ENCODE measurements at regions not wholly inside any gene's neighbourhood (a gene's known extent, or its start where the extent isn't known, plus 50 kb on each side); places are given as distances from the start of the nearest gene placed in this dataset.

DNA sequence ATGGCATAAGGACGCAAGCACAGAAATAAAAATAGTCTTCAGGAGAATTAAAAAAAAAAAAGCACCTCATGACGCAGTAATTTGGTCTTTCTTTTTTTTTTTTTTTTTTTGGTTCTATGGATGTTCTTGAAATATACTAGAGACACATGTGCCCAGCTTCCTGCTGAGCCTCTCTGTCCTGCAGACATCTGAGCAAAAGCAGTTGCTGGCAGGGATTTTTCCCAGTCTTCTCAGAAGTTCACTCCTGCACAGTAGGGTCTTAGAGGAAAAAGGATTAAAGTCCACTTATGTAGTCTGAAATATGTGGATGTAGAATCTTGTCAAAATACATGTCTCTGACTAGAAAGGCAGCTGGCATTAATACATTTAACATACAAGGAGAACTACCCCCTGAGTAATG lies 1888.1 kb upstream of the SEL1L start:
- ATAC-seq: no peak
- Mint-ChIP-seq H3K36me3 (no peaks in the 10 kb centered on the region), H3K4me3 (no peak overlapping the region), H3K27me3 (ENCODE audit: low read depth) (no peaks in the 10 kb centered on the region), H3K27ac (no peak overlapping the region), H3K4me1 (peaks cover 8% of the 10 kb centered on the region), H3K9me3 (no peaks in the 10 kb centered on the region)
- no peak for DNase-seq (ENCODE audit: low spot score)
- TF ChIP-seq TEAD4 (CRISPR knock-in tag; IDR thresholded peaks at IDR 0.05) (no peak), CREB1 (CRISPR knock-in tag; IDR thresholded peaks at IDR 0.05) (no peak), ZBTB21 (CRISPR knock-in tag; IDR thresholded peaks at IDR 0.05; ENCODE audit: borderline replicate concordance) (no peak), ZNF138 (CRISPR knock-in tag; conservative IDR thresholded peaks at IDR 0.05) (no peak), TP53 (CRISPR knock-in tag; IDR thresholded peaks at IDR 0.05) (no peak), GABPB1 (CRISPR knock-in tag; IDR thresholded peaks at IDR 0.05) (no peak), SMAD3 (CRISPR knock-in tag; IDR thresholded peaks at IDR 0.05; ENCODE audit: borderline replicate concordance) (no peak), RORB (CRISPR knock-in tag; IDR thresholded peaks at IDR 0.05) (no peak), ZNF219 (CRISPR knock-in tag; IDR thresholded peaks at IDR 0.05; ENCODE audit: borderline replicate concordance) (no peak), OVOL2 (CRISPR knock-in tag; IDR thresholded peaks at IDR 0.05; ENCODE audit: borderline replicate concordance) (no peak), ZNF317 (CRISPR knock-in tag; IDR thresholded peaks at IDR 0.05; ENCODE audit: borderline replicate concordance, low read depth) (no peak), ATF1 (CRISPR knock-in tag; IDR thresholded peaks at IDR 0.05) (no peak)
- TF ChIP-seq, protein P1, sequence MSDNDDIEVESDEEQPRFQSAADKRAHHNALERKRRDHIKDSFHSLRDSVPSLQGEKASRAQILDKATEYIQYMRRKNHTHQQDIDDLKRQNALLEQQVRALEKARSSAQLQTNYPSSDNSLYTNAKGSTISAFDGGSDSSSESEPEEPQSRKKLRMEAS (CRISPR knock-in tag; IDR thresholded peaks at IDR 0.05): no peak
- TF ChIP-seq, protein P2, sequence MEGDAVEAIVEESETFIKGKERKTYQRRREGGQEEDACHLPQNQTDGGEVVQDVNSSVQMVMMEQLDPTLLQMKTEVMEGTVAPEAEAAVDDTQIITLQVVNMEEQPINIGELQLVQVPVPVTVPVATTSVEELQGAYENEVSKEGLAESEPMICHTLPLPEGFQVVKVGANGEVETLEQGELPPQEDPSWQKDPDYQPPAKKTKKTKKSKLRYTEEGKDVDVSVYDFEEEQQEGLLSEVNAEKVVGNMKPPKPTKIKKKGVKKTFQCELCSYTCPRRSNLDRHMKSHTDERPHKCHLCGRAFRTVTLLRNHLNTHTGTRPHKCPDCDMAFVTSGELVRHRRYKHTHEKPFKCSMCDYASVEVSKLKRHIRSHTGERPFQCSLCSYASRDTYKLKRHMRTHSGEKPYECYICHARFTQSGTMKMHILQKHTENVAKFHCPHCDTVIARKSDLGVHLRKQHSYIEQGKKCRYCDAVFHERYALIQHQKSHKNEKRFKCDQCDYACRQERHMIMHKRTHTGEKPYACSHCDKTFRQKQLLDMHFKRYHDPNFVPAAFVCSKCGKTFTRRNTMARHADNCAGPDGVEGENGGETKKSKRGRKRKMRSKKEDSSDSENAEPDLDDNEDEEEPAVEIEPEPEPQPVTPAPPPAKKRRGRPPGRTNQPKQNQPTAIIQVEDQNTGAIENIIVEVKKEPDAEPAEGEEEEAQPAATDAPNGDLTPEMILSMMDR (IDR thresholded peaks at IDR 0.05): no peak
- TF ChIP-seq, protein P3, sequence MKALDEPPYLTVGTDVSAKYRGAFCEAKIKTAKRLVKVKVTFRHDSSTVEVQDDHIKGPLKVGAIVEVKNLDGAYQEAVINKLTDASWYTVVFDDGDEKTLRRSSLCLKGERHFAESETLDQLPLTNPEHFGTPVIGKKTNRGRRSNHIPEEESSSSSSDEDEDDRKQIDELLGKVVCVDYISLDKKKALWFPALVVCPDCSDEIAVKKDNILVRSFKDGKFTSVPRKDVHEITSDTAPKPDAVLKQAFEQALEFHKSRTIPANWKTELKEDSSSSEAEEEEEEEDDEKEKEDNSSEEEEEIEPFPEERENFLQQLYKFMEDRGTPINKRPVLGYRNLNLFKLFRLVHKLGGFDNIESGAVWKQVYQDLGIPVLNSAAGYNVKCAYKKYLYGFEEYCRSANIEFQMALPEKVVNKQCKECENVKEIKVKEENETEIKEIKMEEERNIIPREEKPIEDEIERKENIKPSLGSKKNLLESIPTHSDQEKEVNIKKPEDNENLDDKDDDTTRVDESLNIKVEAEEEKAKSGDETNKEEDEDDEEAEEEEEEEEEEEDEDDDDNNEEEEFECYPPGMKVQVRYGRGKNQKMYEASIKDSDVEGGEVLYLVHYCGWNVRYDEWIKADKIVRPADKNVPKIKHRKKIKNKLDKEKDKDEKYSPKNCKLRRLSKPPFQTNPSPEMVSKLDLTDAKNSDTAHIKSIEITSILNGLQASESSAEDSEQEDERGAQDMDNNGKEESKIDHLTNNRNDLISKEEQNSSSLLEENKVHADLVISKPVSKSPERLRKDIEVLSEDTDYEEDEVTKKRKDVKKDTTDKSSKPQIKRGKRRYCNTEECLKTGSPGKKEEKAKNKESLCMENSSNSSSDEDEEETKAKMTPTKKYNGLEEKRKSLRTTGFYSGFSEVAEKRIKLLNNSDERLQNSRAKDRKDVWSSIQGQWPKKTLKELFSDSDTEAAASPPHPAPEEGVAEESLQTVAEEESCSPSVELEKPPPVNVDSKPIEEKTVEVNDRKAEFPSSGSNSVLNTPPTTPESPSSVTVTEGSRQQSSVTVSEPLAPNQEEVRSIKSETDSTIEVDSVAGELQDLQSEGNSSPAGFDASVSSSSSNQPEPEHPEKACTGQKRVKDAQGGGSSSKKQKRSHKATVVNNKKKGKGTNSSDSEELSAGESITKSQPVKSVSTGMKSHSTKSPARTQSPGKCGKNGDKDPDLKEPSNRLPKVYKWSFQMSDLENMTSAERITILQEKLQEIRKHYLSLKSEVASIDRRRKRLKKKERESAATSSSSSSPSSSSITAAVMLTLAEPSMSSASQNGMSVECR (CRISPR knock-in tag; IDR thresholded peaks at IDR 0.05; ENCODE audit: borderline replicate concordance): no peak
- TF ChIP-seq, protein P4, sequence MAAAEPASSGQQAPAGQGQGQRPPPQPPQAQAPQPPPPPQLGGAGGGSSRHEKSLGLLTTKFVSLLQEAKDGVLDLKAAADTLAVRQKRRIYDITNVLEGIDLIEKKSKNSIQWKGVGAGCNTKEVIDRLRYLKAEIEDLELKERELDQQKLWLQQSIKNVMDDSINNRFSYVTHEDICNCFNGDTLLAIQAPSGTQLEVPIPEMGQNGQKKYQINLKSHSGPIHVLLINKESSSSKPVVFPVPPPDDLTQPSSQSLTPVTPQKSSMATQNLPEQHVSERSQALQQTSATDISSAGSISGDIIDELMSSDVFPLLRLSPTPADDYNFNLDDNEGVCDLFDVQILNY (CRISPR knock-in tag; IDR thresholded peaks at IDR 0.05): no peak
- TF ChIP-seq, protein P5, sequence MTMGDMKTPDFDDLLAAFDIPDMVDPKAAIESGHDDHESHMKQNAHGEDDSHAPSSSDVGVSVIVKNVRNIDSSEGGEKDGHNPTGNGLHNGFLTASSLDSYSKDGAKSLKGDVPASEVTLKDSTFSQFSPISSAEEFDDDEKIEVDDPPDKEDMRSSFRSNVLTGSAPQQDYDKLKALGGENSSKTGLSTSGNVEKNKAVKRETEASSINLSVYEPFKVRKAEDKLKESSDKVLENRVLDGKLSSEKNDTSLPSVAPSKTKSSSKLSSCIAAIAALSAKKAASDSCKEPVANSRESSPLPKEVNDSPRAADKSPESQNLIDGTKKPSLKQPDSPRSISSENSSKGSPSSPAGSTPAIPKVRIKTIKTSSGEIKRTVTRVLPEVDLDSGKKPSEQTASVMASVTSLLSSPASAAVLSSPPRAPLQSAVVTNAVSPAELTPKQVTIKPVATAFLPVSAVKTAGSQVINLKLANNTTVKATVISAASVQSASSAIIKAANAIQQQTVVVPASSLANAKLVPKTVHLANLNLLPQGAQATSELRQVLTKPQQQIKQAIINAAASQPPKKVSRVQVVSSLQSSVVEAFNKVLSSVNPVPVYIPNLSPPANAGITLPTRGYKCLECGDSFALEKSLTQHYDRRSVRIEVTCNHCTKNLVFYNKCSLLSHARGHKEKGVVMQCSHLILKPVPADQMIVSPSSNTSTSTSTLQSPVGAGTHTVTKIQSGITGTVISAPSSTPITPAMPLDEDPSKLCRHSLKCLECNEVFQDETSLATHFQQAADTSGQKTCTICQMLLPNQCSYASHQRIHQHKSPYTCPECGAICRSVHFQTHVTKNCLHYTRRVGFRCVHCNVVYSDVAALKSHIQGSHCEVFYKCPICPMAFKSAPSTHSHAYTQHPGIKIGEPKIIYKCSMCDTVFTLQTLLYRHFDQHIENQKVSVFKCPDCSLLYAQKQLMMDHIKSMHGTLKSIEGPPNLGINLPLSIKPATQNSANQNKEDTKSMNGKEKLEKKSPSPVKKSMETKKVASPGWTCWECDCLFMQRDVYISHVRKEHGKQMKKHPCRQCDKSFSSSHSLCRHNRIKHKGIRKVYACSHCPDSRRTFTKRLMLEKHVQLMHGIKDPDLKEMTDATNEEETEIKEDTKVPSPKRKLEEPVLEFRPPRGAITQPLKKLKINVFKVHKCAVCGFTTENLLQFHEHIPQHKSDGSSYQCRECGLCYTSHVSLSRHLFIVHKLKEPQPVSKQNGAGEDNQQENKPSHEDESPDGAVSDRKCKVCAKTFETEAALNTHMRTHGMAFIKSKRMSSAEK (CRISPR knock-in tag; IDR thresholded peaks at IDR 0.05; ENCODE audit: borderline replicate concordance): no peak
- POLR2A ChIA-PET: interaction anchor here (0.7 kb wide), 2 partner anchors 14 to 118 kb away, joined by 6 to 9 read pairs; no protein-coding TSS in a partner anchor
- CTCF ChIA-PET: no interaction called here

Data from WTC11 (cell line).